Hepatocyte (in vitro differentiated cells): ENCODE measurements at regions not wholly inside any gene's neighbourhood (a gene's known extent, or its start where the extent isn't known, plus 50 kb on each side); places are given as distances from the start of the nearest gene placed in this dataset.

Source experiments
- CTCF ChIP-seq: fragments of 200-600 bp; sonication (generic); IDR thresholded peaks from 2 replicates; pipeline ENCODE4 v1.5.1; 2016; ENCODE audit warnings: antibody characterized with exemption, mild to moderate bottlenecking; ENCODE audit not compliant: poor library complexity
- EZH2 ChIP-seq: fragments of 200-600 bp; sonication (generic); IDR thresholded peaks from 2 replicates; pipeline ENCODE4 v1.6.1; 2016; ENCODE audit warnings: antibody characterized with exemption, mild to moderate bottlenecking, borderline replicate concordance

DNA sequence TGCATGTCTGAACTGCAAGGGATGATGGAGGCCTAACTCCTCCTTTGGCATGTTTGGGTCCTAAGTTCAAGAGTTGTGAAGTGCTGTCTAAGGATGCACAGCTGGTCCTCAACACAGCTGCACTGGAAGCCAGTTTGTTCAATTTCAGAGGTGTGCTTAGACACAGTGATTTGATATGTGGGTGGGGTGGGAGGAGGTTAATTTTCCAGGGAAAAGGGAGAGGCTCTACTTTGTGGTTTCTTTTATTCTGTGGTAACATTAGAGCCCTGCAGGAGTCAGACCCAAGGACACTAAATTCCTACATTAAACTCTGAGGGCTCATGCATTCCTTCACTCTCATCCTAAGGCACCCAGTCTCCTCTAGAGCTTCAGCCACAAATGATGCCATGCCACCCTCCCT is 188.4 kb upstream of the MAST4 start:
- TF ChIP-seq CTCF (no peak), EZH2 (no peak)
